Activated CD4-positive, alpha-beta T cell treated with anti-CD3 and anti-CD28 coated beads, Interleukin-2, amount 10 ng/mL, durations not matched to agents 7 days and 5 days (primary cell): ENCODE measurements at regions not wholly inside any gene's neighbourhood (a gene's known extent, or its start where the extent isn't known, plus 50 kb on each side); places are given as distances from the start of the nearest gene placed in this dataset.

Experiments
- CTCF ChIA-PET: fragments of 350-600 bp; sonication (Branson Sonifier 250); formaldehyde crosslinking; loops from one replicate; lab custom pipeline; 2021; ENCODE audit warnings: antibody characterized with exemption; lab: Charles Lee
- POLR2A ChIA-PET: fragments of 350-600 bp; sonication (Branson Sonifier 250); formaldehyde crosslinking; loops from one replicate; lab custom pipeline; 2021; ENCODE audit warnings: antibody characterized with exemption; lab: Charles Lee
- DNase-seq: peaks from one replicate; pipeline ENCODE4 v3.0.0-alpha.2; 2020
- H3K27ac Mint-ChIP-seq: one replicate; pipeline ENCODE4 v1.8.0; 2021; ENCODE audit warnings: mild to moderate bottlenecking, moderate library complexity, mixed read lengths
- H3K27me3 Mint-ChIP-seq: one replicate; pipeline ENCODE4 v1.8.0; 2021; ENCODE audit warnings: mixed read lengths
- H3K36me3 Mint-ChIP-seq: one replicate; pipeline ENCODE4 v1.8.0; 2021; ENCODE audit warnings: low read depth, mixed read lengths
- H3K4me1 Mint-ChIP-seq: one replicate; pipeline ENCODE4 v1.8.0; 2021; ENCODE audit warnings: mixed read lengths
- H3K4me3 Mint-ChIP-seq: one replicate; pipeline ENCODE4 v1.8.0; 2021; ENCODE audit warnings: mild to moderate bottlenecking, moderate library complexity, mixed read lengths
- H3K9me3 Mint-ChIP-seq: one replicate; pipeline ENCODE4 v1.8.0; 2021; ENCODE audit warnings: mixed read lengths

DNA sequence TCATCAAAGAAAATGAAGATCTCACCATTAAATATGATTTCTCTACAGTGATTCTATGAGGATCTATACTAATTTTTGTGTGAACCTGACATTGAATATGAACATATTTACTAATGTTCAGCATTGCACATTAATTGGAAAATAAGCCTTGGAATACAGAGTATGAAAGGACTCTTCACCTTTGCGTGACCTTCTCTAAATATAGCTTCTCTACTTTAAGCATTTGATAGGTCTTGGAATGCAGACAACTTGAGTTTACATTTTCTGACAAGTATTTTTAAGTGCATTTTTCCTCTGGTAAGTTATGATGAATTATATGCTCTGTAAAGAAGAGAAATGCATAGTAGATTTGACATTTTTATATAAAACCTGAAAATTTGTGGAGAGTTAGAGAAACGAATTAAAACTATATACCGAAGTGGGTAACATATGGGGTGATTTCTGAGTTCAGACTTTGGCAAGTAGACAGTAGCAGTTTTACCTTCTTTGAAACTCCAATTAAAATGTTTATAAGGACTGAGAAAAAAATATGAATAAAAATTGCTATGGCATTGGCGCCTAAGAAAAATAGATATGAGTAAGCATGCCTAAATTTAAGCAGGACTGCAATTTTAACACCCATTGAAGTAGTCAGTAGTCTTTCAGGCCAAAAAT lies 371.9 kb downstream of the GABRG1 start:
- Mint-ChIP-seq H3K9me3 (no peaks in the 10 kb centered on the region), H3K4me1 (no peaks in the 10 kb centered on the region), H3K36me3 (no peaks in the 10 kb centered on the region), H3K27me3 (no peaks in the 10 kb centered on the region), H3K27ac (no peak overlapping the region), H3K4me3 (no peak overlapping the region)
- ChIA-PET POLR2A (no interaction called here), CTCF (interaction anchor here (0.6 kb wide), 1 partner anchor 70 kb away, joined by 3 read pairs; no protein-coding TSS in a partner anchor)
- DNase-seq = no peak

DNA sequence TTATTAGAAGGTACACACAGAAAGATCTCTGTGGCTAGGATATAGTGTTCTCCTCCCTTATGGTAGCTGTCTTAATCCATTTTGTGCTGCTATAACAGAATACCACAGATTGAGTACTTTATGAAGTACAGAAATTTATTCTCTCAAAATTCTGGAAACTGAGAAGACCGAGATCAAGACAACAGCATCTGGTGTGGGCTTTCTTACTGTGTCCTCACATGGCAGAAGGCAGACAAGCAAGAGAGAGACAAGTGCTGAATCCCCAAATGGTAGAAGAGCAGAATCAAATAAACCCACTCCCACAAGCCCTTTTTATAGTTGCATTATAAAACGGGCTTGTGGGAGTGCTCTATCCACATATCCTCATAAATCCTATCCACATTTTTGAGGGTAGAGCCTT lies 373.1 kb downstream of the GABRG1 start:
- ChIA-PET POLR2A (no interaction called here), CTCF (no interaction called here)
- Mint-ChIP-seq H3K36me3 (no peaks in the 10 kb centered on the region), H3K4me1 (no peaks in the 10 kb centered on the region), H3K27ac (no peak overlapping the region), H3K9me3 (no peaks in the 10 kb centered on the region), H3K4me3 (no peak overlapping the region), H3K27me3 (no peaks in the 10 kb centered on the region)
- DNase-seq = no peak

DNA sequence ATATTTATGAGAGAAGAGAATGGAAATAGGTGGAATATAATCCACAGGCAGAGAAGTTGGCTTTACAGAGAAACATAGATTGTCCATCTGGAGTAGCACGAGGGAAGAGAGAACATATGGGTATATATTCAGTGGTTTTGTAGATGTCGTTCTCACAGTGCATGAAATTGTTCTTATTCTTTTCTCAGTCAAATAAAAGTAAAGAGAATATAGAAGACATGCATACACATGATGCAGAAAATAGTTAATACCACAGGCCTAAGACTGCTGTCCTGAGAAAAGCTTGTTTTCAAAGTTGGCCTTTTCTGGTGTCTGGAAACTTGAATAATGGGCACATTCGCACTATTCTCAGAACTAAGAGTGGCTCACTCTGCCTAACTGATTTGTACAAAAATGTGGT lies 378.1 kb downstream of the GABRG1 start:
- H3K27me3 Mint-ChIP-seq = no peaks in the 10 kb centered on the region
- peaks cover 2% of the 10 kb centered on the region for H3K9me3 Mint-ChIP-seq
- no peaks in the 10 kb centered on the region for H3K4me1 Mint-ChIP-seq
- ChIA-PET CTCF (no interaction called here), POLR2A (no interaction called here)
- no peak overlapping the region for H3K27ac Mint-ChIP-seq
- no peak overlapping the region for H3K4me3 Mint-ChIP-seq
- H3K36me3 Mint-ChIP-seq = no peaks in the 10 kb centered on the region
- no peak for DNase-seq

DNA sequence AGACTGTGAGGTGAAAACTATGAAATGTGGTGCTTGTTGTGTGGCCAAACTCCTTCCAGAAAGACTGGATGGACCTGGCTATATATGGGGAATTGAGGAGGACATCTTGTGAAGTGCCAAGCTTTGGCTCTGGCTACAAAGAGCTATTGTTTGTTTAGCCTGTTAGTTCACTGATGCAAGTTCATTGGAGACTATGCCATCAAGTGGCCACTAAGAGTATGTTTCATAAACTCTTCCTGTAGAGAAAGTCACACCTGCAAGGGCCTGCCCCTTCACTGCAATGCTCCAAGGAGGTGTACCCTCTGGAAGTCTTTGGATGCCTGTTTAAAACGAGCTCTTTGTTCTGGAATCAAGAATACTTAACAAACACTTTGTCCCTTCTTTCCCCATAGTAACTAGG lies 382.0 kb downstream of the GABRG1 start:
- ChIA-PET CTCF (no interaction called here), POLR2A (no interaction called here)
- no peak for DNase-seq
- Mint-ChIP-seq H3K9me3 (peaks cover 5% of the 10 kb centered on the region), H3K4me3 (no peak overlapping the region), H3K27ac (no peak overlapping the region), H3K36me3 (no peaks in the 10 kb centered on the region), H3K27me3 (no peaks in the 10 kb centered on the region), H3K4me1 (no peaks in the 10 kb centered on the region)

DNA sequence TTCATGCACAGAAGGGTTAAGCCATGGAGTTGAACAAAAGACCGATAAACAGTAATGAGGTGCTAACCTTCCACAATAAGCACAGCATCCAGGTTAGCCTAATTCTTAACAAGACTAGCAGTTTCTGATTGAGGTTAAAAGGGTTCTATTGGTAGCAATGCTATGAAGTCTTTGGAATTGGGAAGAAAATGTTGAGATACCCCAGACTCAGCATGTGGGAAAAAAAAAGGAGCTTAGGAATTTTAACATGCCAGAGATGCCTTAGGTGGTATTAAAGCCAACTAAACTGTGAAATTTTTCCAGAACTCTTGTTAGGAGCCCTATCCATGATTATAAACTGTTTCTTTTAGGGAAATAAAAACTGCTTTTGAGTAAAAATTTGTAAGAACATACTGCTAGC lies 391.7 kb downstream of the GABRG1 start:
- H3K4me1 Mint-ChIP-seq = no peaks in the 10 kb centered on the region
- CTCF ChIA-PET = no interaction called here
- no peak overlapping the region for H3K4me3 Mint-ChIP-seq
- no peak for DNase-seq
- no peaks in the 10 kb centered on the region for H3K27me3 Mint-ChIP-seq
- no peak overlapping the region for H3K27ac Mint-ChIP-seq
- no peaks in the 10 kb centered on the region for H3K36me3 Mint-ChIP-seq
- POLR2A ChIA-PET = no interaction called here
- H3K9me3 Mint-ChIP-seq = peaks cover 2% of the 10 kb centered on the region

DNA sequence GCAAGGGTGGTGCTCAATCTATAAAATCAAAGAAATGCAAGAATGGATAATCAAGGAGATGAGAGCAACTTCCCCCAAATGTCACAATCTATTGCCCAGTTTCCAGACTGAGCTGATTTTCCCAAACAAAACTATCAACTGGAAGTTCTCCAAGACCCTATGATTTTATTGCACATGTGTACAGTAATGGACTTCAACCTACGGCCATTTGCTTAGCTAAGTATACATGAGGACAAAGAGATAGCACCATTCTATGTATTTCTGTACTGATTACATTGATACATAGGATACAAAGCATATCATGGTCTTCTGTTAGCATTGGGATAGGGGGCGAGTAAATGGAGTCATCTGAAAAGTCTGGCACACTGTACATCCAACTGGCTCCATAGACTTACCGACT lies 407.8 kb downstream of the GABRG1 start:
- no peak overlapping the region for H3K27ac Mint-ChIP-seq
- H3K36me3 Mint-ChIP-seq = no peaks in the 10 kb centered on the region
- no peaks in the 10 kb centered on the region for H3K4me1 Mint-ChIP-seq
- no peaks in the 10 kb centered on the region for H3K27me3 Mint-ChIP-seq
- no peak overlapping the region for H3K4me3 Mint-ChIP-seq
- DNase-seq = no peak
- ChIA-PET CTCF (no interaction called here), POLR2A (no interaction called here)
- H3K9me3 Mint-ChIP-seq = peaks cover 22% of the 10 kb centered on the region

DNA sequence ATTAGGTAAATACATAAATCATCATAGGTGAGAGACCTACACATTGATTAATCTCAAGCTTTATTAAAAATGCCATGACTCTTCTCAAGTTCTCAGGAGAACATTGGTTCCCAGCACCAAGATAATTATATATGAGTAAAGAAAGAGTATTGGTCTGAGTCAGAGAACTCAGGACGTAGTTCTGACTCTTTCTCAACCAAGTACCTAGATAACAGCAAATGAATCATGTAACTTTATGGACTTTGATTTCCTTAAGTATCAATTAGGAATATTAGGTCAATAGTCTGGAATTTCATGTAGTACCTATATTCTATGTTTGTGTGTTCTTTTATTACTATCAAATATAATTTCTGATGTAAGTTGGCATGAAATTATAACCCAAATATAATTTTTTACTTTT lies 409.9 kb downstream of the GABRG1 start:
- ChIA-PET CTCF (no interaction called here), POLR2A (no interaction called here)
- Mint-ChIP-seq H3K36me3 (no peaks in the 10 kb centered on the region), H3K27me3 (no peaks in the 10 kb centered on the region), H3K4me1 (no peaks in the 10 kb centered on the region), H3K9me3 (peaks cover 20% of the 10 kb centered on the region), H3K27ac (no peak overlapping the region), H3K4me3 (no peak overlapping the region)
- no peak for DNase-seq

DNA sequence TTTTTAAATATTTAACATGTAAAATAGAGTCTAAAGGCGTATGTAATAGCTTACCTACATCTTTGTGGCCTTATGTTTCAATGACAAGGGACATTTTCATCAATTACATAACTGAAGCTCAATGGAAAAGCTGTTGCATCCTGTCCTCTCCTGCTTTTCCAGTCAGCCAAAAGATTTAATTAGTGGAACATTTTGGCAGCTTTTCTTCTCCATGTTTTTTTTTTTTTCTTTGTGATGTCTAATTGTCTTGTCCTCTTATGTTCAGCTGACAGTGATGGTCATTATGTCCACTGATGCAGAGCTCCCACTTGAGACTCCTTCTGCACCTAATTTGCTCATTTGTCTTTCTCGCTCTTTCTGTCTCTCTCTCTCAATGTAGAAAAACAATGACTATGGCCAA lies 422.2 kb downstream of the GABRG1 start:
- Mint-ChIP-seq H3K4me3 (no peak overlapping the region), H3K27ac (no peak overlapping the region), H3K27me3 (no peaks in the 10 kb centered on the region), H3K4me1 (no peaks in the 10 kb centered on the region), H3K36me3 (no peaks in the 10 kb centered on the region), H3K9me3 (peaks cover 9% of the 10 kb centered on the region)
- POLR2A ChIA-PET = no interaction called here
- CTCF ChIA-PET = interaction anchor here (0.6 kb wide), 1 partner anchor 1206 kb away, joined by 5 read pairs; no protein-coding TSS in a partner anchor
- no peak for DNase-seq

DNA sequence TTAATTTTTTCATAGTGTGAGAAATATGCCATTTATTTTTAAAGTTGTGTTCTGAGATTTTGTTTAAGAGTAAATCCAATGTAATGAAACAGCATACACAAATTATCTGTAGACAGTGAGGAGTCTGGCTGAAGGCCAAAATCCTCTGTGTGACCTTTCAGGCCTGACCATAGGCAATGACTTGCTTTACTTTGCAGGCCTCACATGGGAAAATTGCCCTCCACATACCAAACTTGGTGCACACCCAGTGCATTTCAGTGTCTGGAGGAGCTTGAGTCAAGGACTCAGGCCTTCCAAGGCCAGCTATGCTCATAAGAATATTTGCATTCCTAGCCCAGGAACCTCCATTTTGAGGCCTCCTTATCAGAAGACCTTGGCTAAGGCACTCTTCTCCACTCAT lies 430.1 kb downstream of the GABRG1 start:
- ChIA-PET POLR2A (no interaction called here), CTCF (no interaction called here)
- Mint-ChIP-seq H3K27me3 (no peaks in the 10 kb centered on the region), H3K4me1 (no peaks in the 10 kb centered on the region), H3K27ac (no peak overlapping the region), H3K9me3 (peaks cover 6% of the 10 kb centered on the region), H3K36me3 (no peaks in the 10 kb centered on the region), H3K4me3 (no peak overlapping the region)
- no peak for DNase-seq

DNA sequence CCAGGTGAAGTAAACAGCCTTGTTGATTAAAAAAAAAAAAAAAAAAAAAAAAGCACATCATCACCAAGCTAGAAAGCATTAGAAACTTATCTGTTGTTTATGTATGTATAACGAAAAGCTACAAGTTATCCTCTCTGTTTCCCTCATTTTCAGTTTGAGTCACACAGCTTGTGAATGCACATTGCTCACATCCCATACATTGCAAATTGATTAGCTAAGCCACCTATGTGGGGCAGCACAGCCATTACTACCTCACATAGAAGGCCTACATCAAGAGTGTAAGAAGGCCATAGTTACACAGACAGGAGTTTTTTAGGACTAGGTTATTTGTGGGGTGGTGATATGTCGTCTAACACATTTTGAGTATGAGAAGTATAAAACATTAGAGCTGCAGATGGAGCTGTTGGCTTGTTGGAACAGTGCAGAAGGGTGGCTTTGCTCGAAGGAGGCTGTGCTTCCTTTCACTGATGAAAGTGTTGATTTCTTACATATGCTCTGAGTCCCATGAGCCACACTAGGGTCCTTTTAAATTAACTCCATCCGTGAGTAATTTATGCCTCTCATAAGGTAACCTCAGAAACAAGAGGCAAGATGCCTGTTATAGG lies 431.6 kb downstream of the GABRG1 start:
- POLR2A ChIA-PET = no interaction called here
- DNase-seq = no peak
- Mint-ChIP-seq H3K4me1 (no peaks in the 10 kb centered on the region), H3K27ac (no peak overlapping the region), H3K36me3 (no peaks in the 10 kb centered on the region), H3K9me3 (peaks cover 6% of the 10 kb centered on the region), H3K4me3 (no peak overlapping the region), H3K27me3 (no peaks in the 10 kb centered on the region)
- CTCF ChIA-PET = no interaction called here

DNA sequence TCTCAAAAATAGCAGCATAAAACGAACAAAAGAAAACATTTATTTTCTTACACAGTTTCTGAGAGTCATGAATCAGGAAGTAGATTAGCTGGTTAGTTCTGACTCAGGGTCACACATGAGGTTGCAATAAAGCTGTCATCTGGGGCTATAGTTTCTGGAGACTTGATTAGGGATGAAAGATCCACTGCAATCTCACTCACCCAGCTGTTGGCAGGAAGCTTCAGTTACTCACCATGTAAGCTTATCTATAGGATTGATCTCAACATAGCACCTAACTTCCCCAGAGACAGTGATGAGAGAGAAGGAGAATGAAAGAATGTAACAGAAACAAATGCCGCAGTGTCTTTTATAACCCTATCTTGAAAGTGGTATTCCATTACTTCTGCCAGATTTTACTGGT lies 435.5 kb downstream of the GABRG1 start:
- Mint-ChIP-seq H3K9me3 (peaks cover 6% of the 10 kb centered on the region), H3K4me3 (no peak overlapping the region), H3K36me3 (no peaks in the 10 kb centered on the region), H3K4me1 (no peaks in the 10 kb centered on the region), H3K27me3 (no peaks in the 10 kb centered on the region), H3K27ac (no peak overlapping the region)
- ChIA-PET CTCF (no interaction called here), POLR2A (no interaction called here)
- no peak for DNase-seq

DNA sequence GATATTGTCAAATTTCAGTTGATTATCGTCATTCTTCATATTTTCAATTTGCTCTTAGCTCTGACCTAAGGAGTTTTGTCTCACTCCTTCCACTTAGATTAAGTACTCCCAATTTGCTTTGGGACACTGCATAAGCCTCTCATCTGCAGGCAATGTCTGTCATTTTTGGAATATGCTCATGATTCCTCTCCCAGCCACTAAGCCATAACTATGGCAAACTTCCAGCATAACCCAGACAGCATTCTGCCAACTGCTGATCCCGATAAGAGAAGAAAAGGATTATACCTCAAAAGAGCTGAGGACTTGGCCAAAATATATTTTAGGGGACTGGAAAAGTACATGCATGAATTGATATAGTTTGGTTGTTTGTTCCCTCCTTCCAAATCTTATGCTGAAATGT lies 444.4 kb downstream of the GABRG1 start:
- DNase-seq = no peak
- POLR2A ChIA-PET = no interaction called here
- no peak overlapping the region for H3K4me3 Mint-ChIP-seq
- CTCF ChIA-PET = no interaction called here
- no peak overlapping the region for H3K27ac Mint-ChIP-seq
- no peaks in the 10 kb centered on the region for H3K36me3 Mint-ChIP-seq
- peaks cover 14% of the 10 kb centered on the region for H3K9me3 Mint-ChIP-seq
- H3K27me3 Mint-ChIP-seq = no peaks in the 10 kb centered on the region
- no peaks in the 10 kb centered on the region for H3K4me1 Mint-ChIP-seq

DNA sequence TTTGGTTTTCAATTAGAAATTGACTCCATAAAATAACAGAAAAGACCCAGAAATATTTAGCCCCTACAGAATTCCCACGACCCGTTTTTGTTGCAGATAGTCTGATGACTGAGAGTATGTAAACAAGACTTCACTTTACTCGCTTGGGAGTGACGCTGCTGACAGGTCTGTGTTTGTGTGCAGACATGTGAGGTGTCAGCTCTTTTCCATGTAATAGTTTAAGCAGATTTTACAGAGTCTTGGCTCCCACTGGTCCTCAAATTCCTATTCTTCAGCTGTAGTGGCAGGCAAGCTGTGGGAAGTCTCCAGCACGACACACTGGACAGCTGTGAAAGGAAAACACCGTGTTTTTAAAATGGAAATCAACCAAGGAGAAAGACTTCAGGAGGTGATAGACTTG lies 455.7 kb downstream of the GABRG1 start:
- Mint-ChIP-seq H3K9me3 (peaks cover 4% of the 10 kb centered on the region), H3K27ac (no peak overlapping the region), H3K27me3 (no peaks in the 10 kb centered on the region), H3K4me1 (no peaks in the 10 kb centered on the region), H3K4me3 (no peak overlapping the region), H3K36me3 (no peaks in the 10 kb centered on the region)
- DNase-seq = no peak
- POLR2A ChIA-PET = no interaction called here
- CTCF ChIA-PET = no interaction called here

DNA sequence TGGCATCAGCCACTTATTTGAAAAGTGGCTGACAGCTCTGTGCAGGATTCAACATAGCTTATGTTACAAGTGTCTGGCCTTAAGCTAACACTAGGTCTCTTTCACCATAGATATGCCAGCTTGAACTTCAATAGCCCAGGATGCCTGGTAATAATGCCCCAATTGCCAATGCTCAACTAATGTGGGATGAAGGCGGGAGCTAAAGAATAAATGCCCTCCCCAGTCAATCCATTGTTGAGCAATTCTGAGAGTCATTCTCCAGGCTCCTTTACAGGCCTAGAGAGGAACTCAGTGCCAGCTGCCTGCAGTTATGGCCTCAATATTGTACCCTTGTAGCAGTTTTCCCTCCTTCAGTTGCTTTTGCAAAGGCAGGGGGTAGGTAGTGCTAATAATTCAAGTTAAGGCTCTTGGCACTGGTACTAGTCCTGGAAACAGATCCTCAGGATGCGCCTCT lies 460.2 kb downstream of the GABRG1 start:
- no peaks in the 10 kb centered on the region for H3K27me3 Mint-ChIP-seq
- no peak for DNase-seq
- H3K4me3 Mint-ChIP-seq = no peak overlapping the region
- H3K9me3 Mint-ChIP-seq = no peaks in the 10 kb centered on the region
- ChIA-PET CTCF (no interaction called here), POLR2A (no interaction called here)
- no peak overlapping the region for H3K27ac Mint-ChIP-seq
- no peaks in the 10 kb centered on the region for H3K36me3 Mint-ChIP-seq
- H3K4me1 Mint-ChIP-seq = no peaks in the 10 kb centered on the region
